HepG2 (cell line): ENCODE measurements at regions not wholly inside any gene's neighbourhood (a gene's known extent, or its start where the extent isn't known, plus 50 kb on each side); places are given as distances from the start of the nearest gene placed in this dataset.

Source experiments
- ATAC-seq: fragments of 200-7000 bp; cut with Tn5 transposase; 3 replicates; pipeline ENCODE4 v1.9.1; 2020; ENCODE audit warnings: mild to moderate bottlenecking, moderate library complexity
- BruUV-seq: library from RNA; stranded (reverse); fragments of 400-500 nt; replicated peaks from 2 replicates; lab custom pipeline; 2021; lab: Mats Ljungman, UMichigan
- CTCF ChIA-PET: fragments of 300-600 bp; formaldehyde crosslinking; extraction: SDS; loops from one replicate; lab custom pipeline; 2021; ENCODE audit warnings: low total read pairs, inconsistent platforms, low intra/inter-chr PET ratio; lab: Yijun Ruan, JAX
- POLR2A ChIA-PET: fragments of 350-600 bp; sonication (Branson Sonifier 250); formaldehyde crosslinking; loops from one replicate; lab custom pipeline; 2020; ENCODE audit warnings: antibody characterized with exemption, inconsistent platforms; lab: Yijun Ruan, JAX
- DNase-seq: peaks from one replicate; pipeline ENCODE4 v3.0.0-alpha.2; 2015; ENCODE audit warnings: low spot score
- FAIRE-seq: peaks from 3 replicates; lab custom pipeline; 2011; peaks lifted over from hg19 to GRCh38; lab: Jason Lieb, UNC
- H2AFZ ChIP-seq: one replicate; pipeline ENCODE4 v1.6.1; 2011; ENCODE audit warnings: low read length, inconsistent platforms
- H3K27ac ChIP-seq: fragments of 300-600 bp; 3 replicates; pipeline ENCODE4 v1.8.0; 2011; ENCODE audit warnings: mixed run types, mild to moderate bottlenecking, mixed read lengths, low read length, inconsistent platforms; ENCODE audit not compliant: insufficient read depth; ENCODE audit errors: extremely low read length
- H3K27me3 ChIP-seq, 2 experiments: fragments of 200-600 bp in 1 of 2; 2 replicates in 1 of 2; 3 replicates in 1 of 2; pipeline versions ENCODE4 v1.6.0 to v1.8.0; 2011; ENCODE audit warnings: low read length in 2 of 2, mild to moderate bottlenecking in 2 of 2, moderate library complexity in 2 of 2, inconsistent platforms in 1 of 2; ENCODE audit not compliant: insufficient read depth in 2 of 2, control insufficient read depth in 1 of 2
- H3K36me3 ChIP-seq, 2 experiments: fragments of 200-600 bp in 1 of 2; replicated peaks in 1 of 2; 2 replicates in 1 of 2; 3 replicates in 1 of 2; pipeline versions ENCODE4 v1.5.1 to v1.8.0; 2011; ENCODE audit warnings: low read length in 2 of 2, inconsistent platforms in 1 of 2; ENCODE audit not compliant: insufficient read depth in 2 of 2, control insufficient read depth in 1 of 2
- H3K4me1 ChIP-seq: 2 replicates; pipeline ENCODE4 v1.5.1; 2012; ENCODE audit warnings: low read length, inconsistent platforms; ENCODE audit not compliant: insufficient read depth
- H3K4me2 ChIP-seq: 2 replicates; pipeline ENCODE4 v1.6.0; 2011; ENCODE audit warnings: low read depth, low read length, inconsistent platforms
- H3K4me3 ChIP-seq, 3 experiments: fragments of 200-600 bp in 1 of 3; sonication (generic), shearing (Covaris generic) in 1 of 3; replicated peaks in 1 of 3; 2 replicates each; pipeline ENCODE4 v1.5.1; 2011 to 2016; ENCODE audit warnings: low read length in 3 of 3, inconsistent platforms in 2 of 3, low read depth in 2 of 3, mild to moderate bottlenecking in 2 of 3, control low read depth in 1 of 3, mixed read lengths in 1 of 3; ENCODE audit not compliant: insufficient read depth in 1 of 3
- H3K79me2 ChIP-seq: one replicate; pipeline ENCODE4 v1.6.1; 2011; ENCODE audit warnings: low read length, inconsistent platforms; ENCODE audit not compliant: insufficient read depth
- H3K9ac ChIP-seq: 2 replicates; pipeline ENCODE4 v1.6.0; 2011; ENCODE audit warnings: mild to moderate bottlenecking, low read depth, low read length, inconsistent platforms; ENCODE audit not compliant: insufficient read depth
- H3K9me3 ChIP-seq: 2 replicates; pipeline ENCODE4 v1.5.1; 2012; ENCODE audit warnings: mild to moderate bottlenecking, low read length
- H4K20me1 ChIP-seq: 2 replicates; pipeline ENCODE4 v1.6.0; 2011; ENCODE audit warnings: inconsistent platforms, mild to moderate bottlenecking, low read length, moderate library complexity; ENCODE audit not compliant: insufficient read depth
- CTCF ChIP-seq: sonication (generic); formaldehyde crosslinking; IDR thresholded peaks from 2 replicates; pipeline ENCODE4 v1.5.0; 2020; ENCODE audit warnings: mild to moderate bottlenecking, missing genetic modification reagents, moderate library complexity
- GRHL1 ChIP-seq: sonication (generic); formaldehyde crosslinking; conservative IDR thresholded peaks from 2 replicates; pipeline ENCODE4 v1.8.0; 2022; ENCODE audit warnings: missing genetic modification reagents
- MAZ ChIP-seq, 2 experiments: sonication (generic) in 1 of 2; formaldehyde crosslinking in 1 of 2; IDR thresholded peaks; 2 replicates each; pipeline versions ENCODE4 v1.5.0 to v1.6.1; 2012 to 2020; ENCODE audit warnings: low read depth in 2 of 2, mild to moderate bottlenecking in 2 of 2, borderline replicate concordance in 1 of 2, improper control_type of control experiment in 1 of 2, low read length in 1 of 2, missing genetic modification reagents in 1 of 2, moderate library complexity in 1 of 2
- NFRKB ChIP-seq: fragments of 450-650 bp; IDR thresholded peaks from 2 replicates; pipeline ENCODE4 v1.6.1; 2017
- ZNF547 ChIP-seq: sonication (generic); formaldehyde crosslinking; IDR thresholded peaks from 2 replicates; pipeline ENCODE4 v1.5.1; 2020; ENCODE audit warnings: mild to moderate bottlenecking, missing genetic modification reagents
- ZNF7 ChIP-seq: IDR thresholded peaks from 2 replicates; pipeline ENCODE4 v1.6.1; 2016; ENCODE audit warnings: missing biosample characterization, missing genetic modification reagents
- WGBS: methylation state at CpG from one replicate; pipeline ENCODE4 v1.1.6; 2017; ENCODE audit warnings: low lambda C conversion rate; 5-methylcytosine and 5-hydroxymethylcytosine counted together
- in situ Hi-C: cut with HindIII; loops from 2 replicates; pipeline ENCODE4 v1.10.0; 2017; ENCODE audit warnings: low pct_unique_long_range_greater_than_20kb; ENCODE audit not compliant: extremely low pct_ligation_motif_present
- intact Hi-C: fragments of 100-400 bp; cut with micrococcal nuclease; formaldehyde crosslinking; loops from one replicate; pipeline ENCODE4 v1.10.0; 2022; ENCODE audit not compliant: unreplicated experiment
- TF ChIP-seq, protein P1 (sequence below): sonication (generic); formaldehyde crosslinking; IDR thresholded peaks from 2 replicates; pipeline ENCODE4 v1.4.0; 2020; ENCODE audit warnings: missing genetic modification reagents, borderline replicate concordance

GRCh38 chr10:112026438-112026837, 157.1 kb downstream of the GPAM start:
- Histone ChIP-seq H4K20me1 (no peaks in the 10 kb centered on the region), H3K4me1 (no peaks in the 10 kb centered on the region), H3K36me3 (no peaks in the 10 kb centered on the region), H2AFZ (no peak overlapping the region), H3K9me3 (peaks cover 19% of the 10 kb centered on the region), H3K9ac (no peak overlapping the region), H3K4me3 (no peak overlapping the region), H3K27me3 (no peaks in the 10 kb centered on the region; a peak in 1 of 5 replicates), H3K79me2 (no peaks in the 10 kb centered on the region), H3K4me2 (no peak overlapping the region), H3K27ac (no peak overlapping the region)
- ChIA-PET CTCF (no interaction called here), POLR2A (no interaction called here)
- FAIRE-seq (peak; percentile 8), DNase-seq (no peak), ATAC-seq (no peak)
- in situ Hi-C loops (no loop called here), intact Hi-C loops (loop anchor here (10.0 kb wide), 1 partner anchor 288 kb away; no protein-coding TSS in a partner anchor)
- 0 out of 2 replicates have a peak, but pooled peaks have one; percentile 14 for TF ChIP-seq CTCF
- TF ChIP-seq ZNF547 (CRISPR knock-in tag) = no peak
- 60% methylated on average over 4 of the region's 4 CpGs for WGBS
- BruUV-seq = no TSS peak

DNA sequence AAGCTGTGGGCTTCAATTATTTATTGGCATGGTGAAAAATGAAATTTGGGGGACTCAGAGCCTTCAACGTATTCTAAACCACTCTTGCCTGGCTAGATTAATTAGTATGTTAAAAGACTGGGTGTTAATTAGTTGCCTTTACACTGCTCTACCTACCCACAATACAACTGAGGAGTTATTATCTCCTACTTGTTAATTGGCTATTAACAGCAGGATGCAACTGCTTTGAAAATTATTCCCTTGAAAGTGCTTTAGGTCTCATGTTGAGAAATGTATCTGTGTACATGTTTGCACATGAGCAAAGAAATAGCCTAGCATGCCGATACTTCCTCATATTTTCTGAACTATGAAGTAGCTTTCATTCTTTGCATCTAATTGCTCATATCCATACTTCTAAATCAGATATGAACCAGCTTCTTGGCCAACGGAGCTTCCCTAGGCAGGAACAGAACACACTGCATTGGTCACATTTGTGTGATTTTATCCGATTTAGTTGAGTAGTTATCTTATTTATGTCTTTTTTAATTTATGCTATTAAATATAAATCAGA, 155.8 kb downstream of the GPAM start:
- FAIRE-seq = no peak
- ATAC-seq = no peak
- POLR2A ChIA-PET = no interaction called here
- TF ChIP-seq ZNF7 (CRISPR knock-in tag) (no peak), NFRKB (no peak), GRHL1 (no peak), MAZ (IDR thresholded peaks at IDR 0.05; ENCODE audit: borderline replicate concordance, low read depth, low read length) (no peak), MAZ (CRISPR knock-in tag; IDR thresholded peaks at IDR 0.05; ENCODE audit: low read depth) (no peak)
- TF ChIP-seq, protein P1, sequence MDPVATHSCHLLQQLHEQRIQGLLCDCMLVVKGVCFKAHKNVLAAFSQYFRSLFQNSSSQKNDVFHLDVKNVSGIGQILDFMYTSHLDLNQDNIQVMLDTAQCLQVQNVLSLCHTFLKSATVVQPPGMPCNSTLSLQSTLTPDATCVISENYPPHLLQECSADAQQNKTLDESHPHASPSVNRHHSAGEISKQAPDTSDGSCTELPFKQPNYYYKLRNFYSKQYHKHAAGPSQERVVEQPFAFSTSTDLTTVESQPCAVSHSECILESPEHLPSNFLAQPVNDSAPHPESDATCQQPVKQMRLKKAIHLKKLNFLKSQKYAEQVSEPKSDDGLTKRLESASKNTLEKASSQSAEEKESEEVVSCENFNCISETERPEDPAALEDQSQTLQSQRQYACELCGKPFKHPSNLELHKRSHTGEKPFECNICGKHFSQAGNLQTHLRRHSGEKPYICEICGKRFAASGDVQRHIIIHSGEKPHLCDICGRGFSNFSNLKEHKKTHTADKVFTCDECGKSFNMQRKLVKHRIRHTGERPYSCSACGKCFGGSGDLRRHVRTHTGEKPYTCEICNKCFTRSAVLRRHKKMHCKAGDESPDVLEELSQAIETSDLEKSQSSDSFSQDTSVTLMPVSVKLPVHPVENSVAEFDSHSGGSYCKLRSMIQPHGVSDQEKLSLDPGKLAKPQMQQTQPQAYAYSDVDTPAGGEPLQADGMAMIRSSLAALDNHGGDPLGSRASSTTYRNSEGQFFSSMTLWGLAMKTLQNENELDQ (CRISPR knock-in tag) = no peak

More for the DNA sequence above, 155.8 kb downstream of the GPAM start:
- H3K4me2 ChIP-seq = no peak overlapping the region
- BruUV-seq = no TSS peak
- no peak overlapping the region for H3K27ac ChIP-seq
- no peaks in the 10 kb centered on the region for H3K36me3 ChIP-seq
- H3K4me3 ChIP-seq = no peak overlapping the region
- H3K9ac ChIP-seq = no peak overlapping the region
- no peak overlapping the region for H2AFZ ChIP-seq
- no peaks in the 10 kb centered on the region for H4K20me1 ChIP-seq
- H3K79me2 ChIP-seq = no peaks in the 10 kb centered on the region
- no peaks in the 10 kb centered on the region for H3K4me1 ChIP-seq
- CTCF ChIA-PET = no interaction called here
- WGBS = 63% methylated on average over 4 of the region's 4 CpGs
- H3K27me3 ChIP-seq = no peaks in the 10 kb centered on the region; a peak in 1 of 5 replicates
- DNase-seq = no peak
- peaks cover 26% of the 10 kb centered on the region for H3K9me3 ChIP-seq
- in situ Hi-C loops (no loop called here), intact Hi-C loops (loop anchor here (10.0 kb wide), 1 partner anchor 287 kb away; no protein-coding TSS in a partner anchor)
